OCI-LY7 (cell line): ENCODE measurements at regions not wholly inside any gene's neighbourhood (a gene's known extent, or its start where the extent isn't known, plus 50 kb on each side); places are given as distances from the start of the nearest gene placed in this dataset.

ENCODE experiments used
- CTCF ChIP-seq: fragments of 200-600 bp; sonication (generic); conservative IDR thresholded peaks from 2 replicates; pipeline ENCODE4 v1.5.1; 2014; ENCODE audit warnings: mild to moderate bottlenecking, antibody characterized with exemption, low read length, moderate library complexity, mixed read lengths
- EZH2phosphoT487 ChIP-seq: fragments of 200-600 bp; sonication (generic); IDR thresholded peaks from 2 replicates; pipeline ENCODE4 v1.6.1; 2018; ENCODE audit warnings: low read depth, borderline replicate concordance, mild to moderate bottlenecking, mixed run types, antibody characterized with exemption, low read length, moderate library complexity, mixed read lengths

- TF ChIP-seq CTCF: no peak
- no peak for TF ChIP-seq EZH2phosphoT487
Observed at GRCh38 chr10:88038268-88038667, 174.8 kb downstream of the PTEN start.
